ENCODE measurements at regions not wholly inside any gene's neighbourhood (a gene's known extent, or its start where the extent isn't known, plus 50 kb on each side); places are given as distances from the start of the nearest gene placed in this dataset.

DNA sequence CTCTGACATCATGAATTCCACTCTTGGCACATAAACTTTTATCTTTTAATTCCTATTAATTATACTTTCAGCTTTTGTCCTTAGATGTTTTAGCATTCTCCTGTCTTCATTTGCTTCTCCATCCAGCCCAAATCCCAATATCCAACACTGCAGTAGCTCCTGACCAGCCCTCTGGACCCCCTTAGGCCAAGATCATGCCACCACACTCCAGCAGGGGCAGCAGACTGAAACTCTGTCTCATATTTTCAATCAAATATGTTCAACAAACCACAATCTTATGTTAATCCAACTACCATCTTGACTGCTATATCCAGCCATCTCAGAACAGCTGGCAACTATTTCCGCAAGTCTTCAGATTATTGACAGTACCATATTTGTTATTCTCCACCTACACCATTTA is 315.8 kb upstream of the ROBO2 start:
- H3K4me3 ChIP-seq (ENCODE audit: control insufficient read depth, low read depth, low read length), result no peak overlapping the region
- no peak for DNase-seq (ENCODE audit: low read depth)
- TF ChIP-seq, protein P1, sequence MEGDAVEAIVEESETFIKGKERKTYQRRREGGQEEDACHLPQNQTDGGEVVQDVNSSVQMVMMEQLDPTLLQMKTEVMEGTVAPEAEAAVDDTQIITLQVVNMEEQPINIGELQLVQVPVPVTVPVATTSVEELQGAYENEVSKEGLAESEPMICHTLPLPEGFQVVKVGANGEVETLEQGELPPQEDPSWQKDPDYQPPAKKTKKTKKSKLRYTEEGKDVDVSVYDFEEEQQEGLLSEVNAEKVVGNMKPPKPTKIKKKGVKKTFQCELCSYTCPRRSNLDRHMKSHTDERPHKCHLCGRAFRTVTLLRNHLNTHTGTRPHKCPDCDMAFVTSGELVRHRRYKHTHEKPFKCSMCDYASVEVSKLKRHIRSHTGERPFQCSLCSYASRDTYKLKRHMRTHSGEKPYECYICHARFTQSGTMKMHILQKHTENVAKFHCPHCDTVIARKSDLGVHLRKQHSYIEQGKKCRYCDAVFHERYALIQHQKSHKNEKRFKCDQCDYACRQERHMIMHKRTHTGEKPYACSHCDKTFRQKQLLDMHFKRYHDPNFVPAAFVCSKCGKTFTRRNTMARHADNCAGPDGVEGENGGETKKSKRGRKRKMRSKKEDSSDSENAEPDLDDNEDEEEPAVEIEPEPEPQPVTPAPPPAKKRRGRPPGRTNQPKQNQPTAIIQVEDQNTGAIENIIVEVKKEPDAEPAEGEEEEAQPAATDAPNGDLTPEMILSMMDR (IDR thresholded peaks at IDR 0.05; ENCODE audit: control insufficient read depth, insufficient read depth, low read depth, low read length, missing control alignments), result no peak

DNA sequence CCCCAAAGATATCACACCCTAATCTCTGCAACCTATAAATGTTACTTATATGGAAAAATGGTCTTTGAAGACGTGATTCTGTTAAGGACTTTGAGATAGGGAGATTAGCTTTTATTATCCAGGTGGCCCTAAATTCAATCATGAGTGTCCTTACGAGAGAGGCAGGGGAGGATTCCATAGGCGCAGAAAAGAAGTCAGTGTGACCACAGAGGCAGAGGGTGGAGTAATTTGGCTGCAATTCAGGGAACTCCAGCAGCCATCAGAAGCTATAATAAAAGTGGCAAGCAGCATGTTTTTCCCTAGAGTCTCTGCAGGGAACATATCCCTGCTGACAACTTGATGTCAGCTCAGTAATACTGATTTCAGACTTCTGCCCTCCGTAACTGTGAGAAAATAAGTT is 315.2 kb upstream of the ROBO2 start:
- no peak overlapping the region for H3K4me3 ChIP-seq (ENCODE audit: control insufficient read depth, low read depth, low read length)
- TF ChIP-seq, protein P1 (IDR thresholded peaks at IDR 0.05; ENCODE audit: control insufficient read depth, insufficient read depth, low read depth, low read length, missing control alignments), result no peak
- DNase-seq (ENCODE audit: low read depth), result no peak

DNA sequence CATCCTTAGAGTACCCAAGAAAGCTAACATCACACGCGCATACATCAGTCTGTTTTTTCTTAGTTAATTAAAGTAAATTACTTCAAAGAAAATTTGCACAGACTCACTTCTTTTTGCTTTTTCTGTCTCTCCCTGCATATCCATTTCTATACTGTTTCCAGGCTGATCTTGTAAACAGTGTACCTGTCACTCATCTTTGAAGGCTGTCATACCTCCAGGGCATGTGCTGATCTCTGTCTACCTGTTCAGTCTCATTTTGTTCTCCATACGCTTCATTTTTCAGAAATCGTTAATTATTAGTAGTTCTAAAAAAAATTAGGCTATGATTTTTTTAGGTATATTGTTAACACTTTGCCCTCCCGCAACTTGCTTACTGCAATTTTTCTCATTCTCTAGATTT is 313.9 kb upstream of the ROBO2 start:
- no peak for DNase-seq (ENCODE audit: low read depth)
- no peak overlapping the region for H3K4me3 ChIP-seq (ENCODE audit: control insufficient read depth, low read depth, low read length)
- TF ChIP-seq, protein P1 (IDR thresholded peaks at IDR 0.05; ENCODE audit: control insufficient read depth, insufficient read depth, low read depth, low read length, missing control alignments), result no peak

DNA sequence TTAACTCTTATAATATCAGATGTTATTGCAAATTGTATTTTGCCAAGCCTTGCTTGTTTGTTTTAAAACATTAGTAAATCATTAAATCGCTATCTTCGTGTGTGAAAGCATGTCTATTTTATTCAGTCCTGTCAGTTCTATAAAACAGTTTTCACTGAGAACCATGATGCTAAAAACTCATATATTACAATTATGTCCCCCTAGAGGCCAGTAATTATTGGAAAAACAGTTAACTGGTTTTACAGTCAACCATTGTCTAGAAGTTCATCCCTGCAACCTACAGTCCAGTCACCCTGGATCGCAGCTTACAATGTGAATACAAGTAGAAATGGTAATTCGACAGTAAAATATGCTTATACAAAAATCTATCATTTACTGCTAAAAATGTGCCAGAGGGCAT is 311.5 kb upstream of the ROBO2 start:
- DNase-seq (ENCODE audit: low read depth), result no peak
- H3K4me3 ChIP-seq (ENCODE audit: control insufficient read depth, low read depth, low read length), result no peak overlapping the region
- TF ChIP-seq, protein P1 (IDR thresholded peaks at IDR 0.05; ENCODE audit: control insufficient read depth, insufficient read depth, low read depth, low read length, missing control alignments), result no peak

DNA sequence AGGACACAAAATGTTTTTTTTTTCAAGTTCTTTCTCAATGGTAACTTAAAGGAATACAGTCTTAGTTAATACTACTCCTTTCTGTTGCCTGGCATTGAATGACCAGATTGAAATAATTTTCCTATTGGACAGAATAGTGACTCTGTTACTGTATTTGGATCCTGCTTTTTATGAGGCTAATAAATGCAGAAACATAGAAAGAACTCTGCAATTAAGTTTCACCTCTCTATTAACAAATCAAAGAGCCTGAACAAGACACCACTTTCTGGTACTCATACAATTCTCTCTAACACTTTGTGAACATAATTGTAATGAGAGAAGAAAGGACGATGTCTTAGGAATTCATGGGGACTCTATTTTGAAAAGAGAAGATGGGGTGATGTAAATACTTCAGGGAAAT is 308.4 kb upstream of the ROBO2 start:
- no peak for DNase-seq (ENCODE audit: low read depth)
- TF ChIP-seq, protein P1 (IDR thresholded peaks at IDR 0.05; ENCODE audit: control insufficient read depth, insufficient read depth, low read depth, low read length, missing control alignments), result no peak

DNA sequence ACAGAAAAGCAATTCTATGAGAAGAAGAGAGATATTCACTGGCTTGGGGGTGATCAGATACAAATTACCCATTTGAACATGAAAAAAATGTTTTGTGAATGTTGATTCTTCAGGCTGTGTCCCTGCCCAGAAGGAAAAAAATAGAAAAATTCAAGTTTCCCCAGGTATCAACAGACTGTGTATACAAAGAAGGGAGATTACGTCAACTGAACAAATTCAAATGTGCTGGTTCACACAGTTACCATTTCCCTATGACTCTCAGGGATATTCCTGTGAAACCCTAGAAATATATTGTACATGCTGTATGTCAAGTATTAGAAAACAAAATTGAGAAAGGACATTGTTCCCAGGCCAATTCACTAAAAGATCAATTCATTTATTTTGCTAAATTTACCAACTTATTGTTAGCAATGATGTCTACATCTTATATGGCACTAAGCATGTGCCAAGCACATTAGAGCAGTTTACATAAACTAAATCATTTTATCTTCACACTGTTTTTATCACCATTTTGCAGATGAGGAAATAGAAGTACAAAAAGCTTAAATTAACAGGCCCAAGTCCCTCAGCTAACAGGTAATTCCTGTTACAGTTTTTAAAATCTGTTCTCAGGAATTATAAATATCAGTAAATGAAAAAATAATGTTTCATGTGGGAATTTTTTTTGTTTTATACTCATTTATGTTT is 306.7 kb upstream of the ROBO2 start:
- no peak for DNase-seq (ENCODE audit: low read depth)
- TF ChIP-seq, protein P1 (IDR thresholded peaks at IDR 0.05; ENCODE audit: control insufficient read depth, insufficient read depth, low read depth, low read length, missing control alignments), result no peak
- H3K4me3 ChIP-seq (ENCODE audit: control insufficient read depth, low read depth, low read length), result no peak overlapping the region

More for the DNA sequence above, 308.4 kb upstream of the ROBO2 start:
- H3K4me3 ChIP-seq (ENCODE audit: control insufficient read depth, low read depth, low read length), result no peak overlapping the region
